GM13977 (cell line): ENCODE measurements at regions not wholly inside any gene's neighbourhood (a gene's known extent, or its start where the extent isn't known, plus 50 kb on each side); places are given as distances from the start of the nearest gene placed in this dataset.

Experiments
- DNase-seq: peaks from one replicate; pipeline ENCODE4 v3.0.0; 2012; ENCODE audit warnings: low spot score
- in situ Hi-C: fragments of 300-500 bp; cut with MboI; formaldehyde crosslinking; loops from one replicate; pipeline ENCODE4 v1.12.0; 2022; ENCODE audit warnings: low sequenced_read_pairs, low pct_unique_long_range_greater_than_20kb, mixed read lengths, inconsistent platforms; ENCODE audit not compliant: unreplicated experiment
- TF ChIP-seq, protein P1 (sequence below): IDR thresholded peaks from 2 replicates; pipeline ENCODE4 v1.5.1; 2012; ENCODE audit warnings: mild to moderate bottlenecking, control low read depth; ENCODE audit not compliant: insufficient read depth; ENCODE audit errors: extremely low read depth, missing control alignments

DNA sequence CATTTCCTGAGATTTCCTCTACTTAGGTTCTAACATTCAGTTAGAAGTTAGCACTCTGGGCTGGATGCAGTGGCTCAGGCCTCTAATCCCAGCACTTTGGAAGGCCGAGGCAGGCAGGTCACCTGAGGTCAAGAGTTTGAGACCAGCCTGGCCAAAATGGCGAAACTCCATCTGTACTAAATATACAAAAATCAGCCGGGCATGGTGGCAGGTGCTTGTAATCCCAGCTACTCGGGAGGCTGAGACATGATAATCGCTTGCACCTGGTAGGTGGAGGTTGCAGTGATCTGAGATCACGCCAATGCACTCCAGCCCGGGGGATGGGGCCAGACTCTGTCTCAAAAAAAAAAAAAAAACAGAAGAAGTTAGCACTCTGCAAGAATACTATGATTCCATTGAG, 1430.9 kb downstream of the CDH11 start:
- in situ Hi-C loops = no loop called here
- no peak for DNase-seq
- TF ChIP-seq, protein P1, sequence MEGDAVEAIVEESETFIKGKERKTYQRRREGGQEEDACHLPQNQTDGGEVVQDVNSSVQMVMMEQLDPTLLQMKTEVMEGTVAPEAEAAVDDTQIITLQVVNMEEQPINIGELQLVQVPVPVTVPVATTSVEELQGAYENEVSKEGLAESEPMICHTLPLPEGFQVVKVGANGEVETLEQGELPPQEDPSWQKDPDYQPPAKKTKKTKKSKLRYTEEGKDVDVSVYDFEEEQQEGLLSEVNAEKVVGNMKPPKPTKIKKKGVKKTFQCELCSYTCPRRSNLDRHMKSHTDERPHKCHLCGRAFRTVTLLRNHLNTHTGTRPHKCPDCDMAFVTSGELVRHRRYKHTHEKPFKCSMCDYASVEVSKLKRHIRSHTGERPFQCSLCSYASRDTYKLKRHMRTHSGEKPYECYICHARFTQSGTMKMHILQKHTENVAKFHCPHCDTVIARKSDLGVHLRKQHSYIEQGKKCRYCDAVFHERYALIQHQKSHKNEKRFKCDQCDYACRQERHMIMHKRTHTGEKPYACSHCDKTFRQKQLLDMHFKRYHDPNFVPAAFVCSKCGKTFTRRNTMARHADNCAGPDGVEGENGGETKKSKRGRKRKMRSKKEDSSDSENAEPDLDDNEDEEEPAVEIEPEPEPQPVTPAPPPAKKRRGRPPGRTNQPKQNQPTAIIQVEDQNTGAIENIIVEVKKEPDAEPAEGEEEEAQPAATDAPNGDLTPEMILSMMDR = no peak

DNA sequence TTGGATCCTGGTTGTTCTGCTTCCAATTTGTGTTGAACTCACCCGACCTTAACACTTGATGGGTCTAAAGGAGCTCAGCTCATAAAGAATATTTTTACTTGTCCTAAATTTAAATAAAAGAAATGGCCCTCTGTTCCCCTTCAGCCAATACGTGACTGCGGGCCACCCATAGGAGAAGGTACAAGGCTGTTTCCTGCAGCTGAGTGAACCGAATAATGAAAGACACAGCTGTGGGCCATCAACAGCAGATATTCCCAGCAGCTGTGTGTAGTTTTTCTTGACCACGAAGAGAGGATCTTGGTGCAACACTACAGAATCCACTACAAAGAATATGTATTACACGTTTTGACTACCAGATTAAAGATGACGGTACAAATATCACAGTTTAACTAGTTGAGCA, 1431.6 kb downstream of the CDH11 start:
- no peak for DNase-seq
- TF ChIP-seq, protein P1 = no peak
- in situ Hi-C loops = no loop called here

DNA sequence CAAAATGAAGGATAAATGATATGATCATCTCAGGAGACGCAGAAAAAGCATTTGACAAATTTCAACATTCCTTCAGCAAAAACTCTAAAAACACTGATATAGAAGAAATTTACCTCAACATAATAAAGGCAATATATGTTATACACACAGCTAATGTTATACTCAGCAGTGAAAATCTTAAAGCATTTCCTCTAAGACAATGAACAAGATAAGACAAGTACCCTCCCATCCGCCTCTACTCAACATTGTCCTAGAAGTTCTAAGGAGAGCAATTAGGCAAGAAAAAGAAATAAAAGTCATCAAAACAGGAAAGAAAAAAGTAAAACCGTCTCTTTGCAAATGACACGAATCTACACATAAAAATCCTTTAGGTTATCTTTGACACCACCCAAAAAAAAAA, 1432.8 kb downstream of the CDH11 start:
- TF ChIP-seq, protein P1 = no peak
- in situ Hi-C loops = no loop called here
- DNase-seq = no peak

DNA sequence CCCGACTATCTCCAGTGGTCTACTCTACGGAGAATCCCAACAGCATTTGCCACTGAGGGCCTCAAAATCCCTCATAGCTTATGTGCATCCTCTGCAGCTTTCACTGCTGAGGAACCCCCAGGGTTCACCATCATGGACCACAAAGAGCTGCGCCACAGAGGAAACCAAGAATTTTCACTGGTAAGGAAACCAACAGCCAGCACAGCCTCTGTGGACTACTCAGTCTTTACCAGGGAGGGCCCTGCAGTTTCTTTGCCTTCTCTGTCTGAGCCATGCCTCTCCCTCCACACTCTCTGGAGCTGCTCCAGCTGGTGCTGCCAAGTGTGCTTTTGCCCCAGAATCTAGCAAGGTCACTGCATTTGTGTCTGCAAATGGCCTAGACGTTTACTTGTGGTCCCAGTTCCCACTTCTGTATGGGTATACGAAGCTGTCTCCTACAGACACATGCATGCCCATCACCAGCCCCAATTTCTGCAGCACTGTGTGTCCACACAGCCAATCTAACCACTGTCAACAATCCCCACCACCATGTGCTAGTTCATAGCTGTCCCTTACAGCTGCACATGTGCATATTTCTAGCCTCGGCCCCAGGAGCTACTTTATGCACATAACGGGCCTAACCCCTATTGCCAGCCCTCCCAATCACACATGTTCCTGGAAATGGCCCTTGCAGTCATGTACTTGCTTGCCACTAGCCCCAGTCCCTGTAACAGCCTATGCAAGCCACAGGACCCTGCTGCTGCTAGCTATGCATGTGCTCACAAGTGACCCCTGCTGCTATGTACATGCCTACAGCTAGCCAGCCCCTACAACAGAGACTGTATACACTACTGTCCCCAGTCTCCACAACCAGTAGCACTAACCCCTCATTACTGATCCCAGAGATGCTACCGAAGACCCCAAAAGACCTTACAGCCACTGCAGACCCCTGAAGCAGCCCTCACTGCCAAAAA, 1437.4 kb downstream of the CDH11 start:
- in situ Hi-C loops = no loop called here
- DNase-seq = no peak
- TF ChIP-seq, protein P1 = no peak

DNA sequence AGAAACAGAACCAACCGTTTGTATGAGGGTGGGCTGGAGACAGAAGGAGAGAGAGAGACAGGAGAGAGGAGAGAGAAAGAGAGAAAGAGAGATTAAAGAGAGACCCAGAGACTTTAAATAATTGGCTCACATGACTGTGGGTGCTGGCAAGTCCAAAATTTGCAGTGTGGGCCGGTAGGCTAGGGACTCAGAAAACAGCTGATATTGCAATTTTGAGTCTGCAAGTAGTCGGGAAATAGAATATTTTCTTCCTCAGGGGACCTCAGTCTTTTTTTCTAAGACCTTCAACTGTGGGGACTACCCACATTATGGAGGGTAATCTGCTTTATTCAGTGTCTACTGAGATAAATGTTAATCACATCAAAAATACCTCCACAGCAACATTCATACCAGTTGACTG, 1439.0 kb downstream of the CDH11 start:
- TF ChIP-seq, protein P1 = no peak
- DNase-seq = no peak
- in situ Hi-C loops = no loop called here

DNA sequence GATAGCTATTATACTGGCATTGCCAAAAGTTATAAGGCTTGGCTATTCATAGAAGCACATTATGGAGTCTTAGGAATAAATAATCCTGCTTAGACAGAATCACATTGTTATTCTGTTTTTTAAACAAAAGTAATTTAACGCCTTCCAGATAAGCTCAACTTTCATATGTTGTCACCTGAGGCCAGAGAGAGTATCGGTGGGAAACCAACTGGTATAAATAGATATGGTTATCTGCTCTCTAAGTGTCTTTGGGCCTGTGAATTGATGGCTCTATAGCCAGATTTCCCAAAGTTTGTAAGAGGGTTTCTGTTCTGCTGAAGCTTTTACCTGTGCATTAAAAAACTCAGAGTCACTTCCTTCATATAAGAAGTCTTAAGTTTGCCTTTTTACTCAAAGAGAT, 1449.4 kb downstream of the CDH11 start:
- TF ChIP-seq, protein P1 = no peak
- no peak for DNase-seq
- in situ Hi-C loops = no loop called here
